ENCODE measurements at regions not wholly inside any gene's neighbourhood (a gene's known extent, or its start where the extent isn't known, plus 50 kb on each side); places are given as distances from the start of the nearest gene placed in this dataset.

GRCh38 chr9:28583832-28584231 is 1010.6 kb upstream of the C9orf72 start:
- WGBS, 10 experiments = 8 to 100% (median 88%) methylated on average over 1 of the region's 1 CpG; no CpG with 5 or more reads in 1 of the 10 experiments
- in situ Hi-C loops (cut with MboI; ENCODE audit: low pct_unique_long_range_greater_than_20kb in 2 of 9, low sequenced_read_pairs in 9 of 9, unreplicated experiment in 9 of 9) = no loop called here
- ATAC-seq (replicated peaks in 6 of 8) = no peak
- Histone ChIP-seq H3K27ac (no peak overlapping the region), H3K4me1 (replicated peaks in 1 of 2) (no peaks in the 10 kb centered on the region), H3K4me3 (no peak overlapping the region)

- ATAC-seq (replicated peaks in 6 of 8) = no peak
- 0 to 100% (median 48%) methylated on average over 1 to 2 of the region's 2 CpGs for WGBS, 10 experiments
- Histone ChIP-seq H3K27ac (no peak overlapping the region), H3K4me1 (replicated peaks in 1 of 2) (no peaks in the 10 kb centered on the region), H3K4me3 (no peak overlapping the region)
- in situ Hi-C loops (cut with MboI; ENCODE audit: low pct_unique_long_range_greater_than_20kb in 2 of 9, low sequenced_read_pairs in 9 of 9, unreplicated experiment in 9 of 9) = no loop called here
Observed at GRCh38 chr9:28584542-28584941, 1011.3 kb upstream of the C9orf72 start.

- H3K4me1 ChIP-seq (replicated peaks in 1 of 2) = no peaks in the 10 kb centered on the region
- H3K27ac ChIP-seq = no peak overlapping the region
- no peak for ATAC-seq (replicated peaks in 6 of 8)
- H3K4me3 ChIP-seq = no peak overlapping the region
- 0 to 100% (median 87%) methylated on average over 1 of the region's 1 CpG; no CpG with 5 or more reads in 2 of the 10 experiments for WGBS, 10 experiments
- in situ Hi-C loops (cut with MboI; ENCODE audit: low pct_unique_long_range_greater_than_20kb in 2 of 9, low sequenced_read_pairs in 9 of 9, unreplicated experiment in 9 of 9) = no loop called here
Observed at GRCh38 chr9:28587052-28587451, 1013.8 kb upstream of the C9orf72 start.

GRCh38 chr9:28598408-28598807 is 1025.1 kb upstream of the C9orf72 start:
- peak in 1 of 8 experiments; percentile 35 for ATAC-seq (replicated peaks in 6 of 8)
- no peak overlapping the region for H3K4me3 ChIP-seq
- H3K4me1 ChIP-seq (replicated peaks in 1 of 2) = peaks cover 0 to 5% of the 10 kb centered on the region in 2 donors
- WGBS, 10 experiments = 0 to 91% (median 58%) methylated on average over 1 to 3 of the region's 3 CpGs; no CpG with 5 or more reads in 1 of the 10 experiments
- in situ Hi-C loops (cut with MboI; ENCODE audit: low pct_unique_long_range_greater_than_20kb in 2 of 9, low sequenced_read_pairs in 9 of 9, unreplicated experiment in 9 of 9) = no loop called here
- no peak overlapping the region for H3K27ac ChIP-seq

- in situ Hi-C loops (cut with MboI; ENCODE audit: low pct_unique_long_range_greater_than_20kb in 2 of 9, low sequenced_read_pairs in 9 of 9, unreplicated experiment in 9 of 9) = no loop called here
- Histone ChIP-seq H3K4me1 (replicated peaks in 1 of 2) (peaks cover 0 to 5% of the 10 kb centered on the region in 2 donors), H3K4me3 (no peak overlapping the region), H3K27ac (no peak overlapping the region)
- no peak for ATAC-seq (replicated peaks in 6 of 8)
- 0 to 100% (median 53%) methylated on average over 1 of the region's 1 CpG; no CpG with 5 or more reads in 2 of the 10 experiments for WGBS, 10 experiments
Observed at GRCh38 chr9:28600226-28600625, 1026.9 kb upstream of the C9orf72 start.

- no peak for ATAC-seq (replicated peaks in 6 of 8)
- in situ Hi-C loops (cut with MboI; ENCODE audit: low pct_unique_long_range_greater_than_20kb in 2 of 9, low sequenced_read_pairs in 9 of 9, unreplicated experiment in 9 of 9) = no loop called here
- Histone ChIP-seq H3K4me3 (no peak overlapping the region), H3K27ac (no peak overlapping the region), H3K4me1 (replicated peaks in 1 of 2) (peaks cover 0 to 4% of the 10 kb centered on the region in 2 donors)
Observed at GRCh38 chr9:28607843-28608242, 1034.6 kb upstream of the C9orf72 start.

GRCh38 chr9:28610339-28610738 is 1037.1 kb upstream of the C9orf72 start:
- in situ Hi-C loops (cut with MboI; ENCODE audit: low pct_unique_long_range_greater_than_20kb in 2 of 9, low sequenced_read_pairs in 9 of 9, unreplicated experiment in 9 of 9) = no loop called here
- no peak for ATAC-seq (replicated peaks in 6 of 8)
- 0 to 86% (median 40%) methylated on average over 1 to 3 of the region's 3 CpGs; no CpG with 5 or more reads in 1 of the 10 experiments for WGBS, 10 experiments
- Histone ChIP-seq H3K4me1 (replicated peaks in 1 of 2) (no peaks in the 10 kb centered on the region), H3K27ac (no peak overlapping the region), H3K4me3 (no peak overlapping the region)

GRCh38 chr9:28616310-28616709 is 1043.0 kb upstream of the C9orf72 start:
- 0 to 60% (median 9%) methylated on average over 1 of the region's 1 CpG; no CpG with 5 or more reads in 4 of the 10 experiments for WGBS, 10 experiments
- Histone ChIP-seq H3K4me3 (no peak overlapping the region), H3K4me1 (replicated peaks in 1 of 2) (peaks cover 0 to 15% of the 10 kb centered on the region in 2 donors), H3K27ac (no peak overlapping the region)
- in situ Hi-C loops (cut with MboI; ENCODE audit: low pct_unique_long_range_greater_than_20kb in 2 of 9, low sequenced_read_pairs in 9 of 9, unreplicated experiment in 9 of 9) = no loop called here
- peak in 5 of 8 experiments; percentile 90 to 99 (median 95) for ATAC-seq (replicated peaks in 6 of 8)

- Histone ChIP-seq H3K27ac (no peak overlapping the region), H3K4me1 (replicated peaks in 1 of 2) (peaks cover 0 to 15% of the 10 kb centered on the region in 2 donors), H3K4me3 (no peak overlapping the region)
- no peak for ATAC-seq (replicated peaks in 6 of 8)
- in situ Hi-C loops (cut with MboI; ENCODE audit: low pct_unique_long_range_greater_than_20kb in 2 of 9, low sequenced_read_pairs in 9 of 9, unreplicated experiment in 9 of 9) = no loop called here
- 0 to 88% (median 50%) methylated on average over 1 of the region's 1 CpG; no CpG with 5 or more reads in 3 of the 10 experiments for WGBS, 10 experiments
Observed at GRCh38 chr9:28620011-28620410, 1046.7 kb upstream of the C9orf72 start.

- Histone ChIP-seq H3K4me3 (no peak overlapping the region), H3K27ac (no peak overlapping the region), H3K4me1 (replicated peaks in 1 of 2) (peaks cover 0 to 13% of the 10 kb centered on the region in 2 donors)
- WGBS, 10 experiments = 0 to 100% (median 78%) methylated on average over 1 to 2 of the region's 2 CpGs; no CpG with 5 or more reads in 4 of the 10 experiments
- no peak for ATAC-seq (replicated peaks in 6 of 8)
- in situ Hi-C loops (cut with MboI; ENCODE audit: low pct_unique_long_range_greater_than_20kb in 2 of 9, low sequenced_read_pairs in 9 of 9, unreplicated experiment in 9 of 9) = no loop called here
Observed at GRCh38 chr9:28620661-28621060, 1047.4 kb upstream of the C9orf72 start.

- in situ Hi-C loops (cut with MboI; ENCODE audit: low pct_unique_long_range_greater_than_20kb in 2 of 9, low sequenced_read_pairs in 9 of 9, unreplicated experiment in 9 of 9) = no loop called here
- no peak overlapping the region for H3K27ac ChIP-seq
- no peak for ATAC-seq (replicated peaks in 6 of 8)
- H3K4me1 ChIP-seq (replicated peaks in 1 of 2) = no peaks in the 10 kb centered on the region
- 57 to 100% (median 100%) methylated on average over 1 of the region's 1 CpG; no CpG with 5 or more reads in 7 of the 10 experiments for WGBS, 10 experiments
- no peak overlapping the region for H3K4me3 ChIP-seq
Observed at GRCh38 chr9:28624771-28625170, 1051.5 kb upstream of the C9orf72 start.

- no peak for ATAC-seq (replicated peaks in 6 of 8)
- WGBS, 10 experiments = 0 to 100% (median 43%) methylated on average over 1 of the region's 1 CpG; no CpG with 5 or more reads in 4 of the 10 experiments
- in situ Hi-C loops (cut with MboI; ENCODE audit: low pct_unique_long_range_greater_than_20kb in 2 of 9, low sequenced_read_pairs in 9 of 9, unreplicated experiment in 9 of 9) = no loop called here
- Histone ChIP-seq H3K27ac (no peak overlapping the region), H3K4me1 (replicated peaks in 1 of 2) (no peaks in the 10 kb centered on the region), H3K4me3 (no peak overlapping the region)
Observed at GRCh38 chr9:28628031-28628430, 1054.8 kb upstream of the C9orf72 start.

GRCh38 chr9:28648723-28649122 is 1075.4 kb upstream of the C9orf72 start:
- WGBS, 10 experiments = 33 to 100% (median 92%) methylated on average over 2 to 3 of the region's 3 CpGs; no CpG with 5 or more reads in 2 of the 10 experiments
- no peaks in the 10 kb centered on the region for H3K4me1 ChIP-seq (replicated peaks in 1 of 2)
- in situ Hi-C loops (cut with MboI; ENCODE audit: low pct_unique_long_range_greater_than_20kb in 2 of 9, low sequenced_read_pairs in 9 of 9, unreplicated experiment in 9 of 9) = no loop called here
- no peak for ATAC-seq (replicated peaks in 6 of 8)
- H3K27ac ChIP-seq = no peak overlapping the region
- no peak overlapping the region for H3K4me3 ChIP-seq

- in situ Hi-C loops (cut with MboI; ENCODE audit: low pct_unique_long_range_greater_than_20kb in 2 of 9, low sequenced_read_pairs in 9 of 9, unreplicated experiment in 9 of 9) = no loop called here
- Histone ChIP-seq H3K4me3 (no peak overlapping the region), H3K4me1 (replicated peaks in 1 of 2) (no peaks in the 10 kb centered on the region), H3K27ac (no peak overlapping the region)
- no peak for ATAC-seq (replicated peaks in 6 of 8)
- 0 to 49% (median 20%) methylated on average over 2 to 4 of the region's 4 CpGs; no CpG with 5 or more reads in 1 of the 10 experiments for WGBS, 10 experiments
Observed at GRCh38 chr9:28650327-28650726, 1077.0 kb upstream of the C9orf72 start.

Data from motor neuron (in vitro differentiated cells).